CD14-positive monocyte (primary cell): ENCODE measurements at regions not wholly inside any gene's neighbourhood (a gene's known extent, or its start where the extent isn't known, plus 50 kb on each side); places are given as distances from the start of the nearest gene placed in this dataset.
A peak's percentile ranks its signal among the peaks of the same experiment; 100 is the strongest.

Experiments used
- DNase-seq, 3 donors: peaks; one replicate each; pipeline ENCODE4 v3.0.0-alpha.2; 2011 to 2022
- H2AFZ ChIP-seq: 2 replicates; pipeline ENCODE4 v1.6.0; 2012; ENCODE audit warnings: mild to moderate bottlenecking, low read depth, low read length, inconsistent platforms; ENCODE audit not compliant: insufficient read depth, poor library complexity, severe bottlenecking
- H3K27ac ChIP-seq, 2 donors: 1 replicate in 1 of 2; 2 replicates in 1 of 2; pipeline ENCODE4 v1.5.1; 2012 to 2013; ENCODE audit warnings: low read length in 2 of 2, control low read depth in 1 of 2, inconsistent platforms in 1 of 2, low read depth in 1 of 2, mild to moderate bottlenecking in 1 of 2
- H3K27me3 ChIP-seq, 2 donors: one replicate each; pipeline versions ENCODE4 v1.6.0 to v1.6.1; 2011 to 2013; ENCODE audit warnings: low read length in 2 of 2; ENCODE audit not compliant: control insufficient read depth in 2 of 2, insufficient read depth in 2 of 2
- H3K36me3 ChIP-seq, 2 donors: replicated peaks in 1 of 2; 1 replicate in 1 of 2; 2 replicates in 1 of 2; pipeline versions ENCODE4 v1.5.1 to v1.6.1; 2012 to 2013; ENCODE audit warnings: low read length in 2 of 2, control low read depth in 1 of 2, inconsistent platforms in 1 of 2, mild to moderate bottlenecking in 1 of 2; ENCODE audit not compliant: insufficient read depth in 2 of 2, control insufficient read depth in 1 of 2
- H3K4me1 ChIP-seq, 2 donors: 1 replicate in 1 of 2; 2 replicates in 1 of 2; pipeline versions ENCODE4 v1.5.1 to v1.6.1; 2012 to 2013; ENCODE audit warnings: low read length in 2 of 2, control low read depth in 1 of 2, inconsistent platforms in 1 of 2, mild to moderate bottlenecking in 1 of 2, moderate library complexity in 1 of 2; ENCODE audit not compliant: insufficient read depth in 2 of 2, control insufficient read depth in 1 of 2
- H3K4me2 ChIP-seq: replicated peaks from 2 replicates; pipeline ENCODE3; 2012; ENCODE audit warnings: low read length, moderate library complexity, mild to moderate bottlenecking; ENCODE audit not compliant: poor library complexity, severe bottlenecking; ENCODE audit errors: extremely low read depth
- H3K4me3 ChIP-seq, 3 experiments: fragments of 200-600 bp in 1 of 3; sonication (generic) in 1 of 3; replicated peaks in 1 of 3; 1 replicate in 2 of 3; 2 replicates in 1 of 3; pipeline ENCODE4 v1.5.1; 2011 to 2013; ENCODE audit warnings: low read length in 3 of 3, mild to moderate bottlenecking in 3 of 3, control low read depth in 2 of 3, low read depth in 2 of 3, inconsistent platforms in 1 of 3, moderate library complexity in 1 of 3
- H3K79me2 ChIP-seq: 2 replicates; pipeline ENCODE4 v1.6.0; 2012; ENCODE audit warnings: mild to moderate bottlenecking, control low read depth, inconsistent platforms, low read length, moderate library complexity; ENCODE audit not compliant: insufficient read depth
- H3K9ac ChIP-seq: 2 replicates; pipeline ENCODE4 v1.6.0; 2017; ENCODE audit warnings: low read length, mild to moderate bottlenecking; ENCODE audit not compliant: insufficient read depth, poor library complexity, severe bottlenecking
- H3K9me3 ChIP-seq, 2 donors: replicated peaks in 1 of 2; 1 replicate in 1 of 2; 2 replicates in 1 of 2; pipeline versions ENCODE4 v1.5.1 to v1.6.1; 2012 to 2013; ENCODE audit warnings: low read length in 2 of 2, control low read depth in 1 of 2; ENCODE audit not compliant: control insufficient read depth in 1 of 2, insufficient read depth in 1 of 2
- H4K20me1 ChIP-seq: 2 replicates; pipeline ENCODE4 v1.6.0; 2012; ENCODE audit warnings: mild to moderate bottlenecking, low read length, control low read depth, moderate library complexity; ENCODE audit not compliant: insufficient read depth
- H3K27ac Mint-ChIP-seq, 7 donors: one replicate each; pipeline ENCODE4 v1.8.0; 2020; ENCODE audit warnings: mild to moderate bottlenecking in 7 of 7, mixed read lengths in 7 of 7, moderate library complexity in 6 of 7, inconsistent platforms in 2 of 7
- H3K27me3 Mint-ChIP-seq, 3 donors: one replicate each; pipeline ENCODE4 v1.8.0; 2021 to 2022; ENCODE audit warnings: low read depth in 3 of 3, mild to moderate bottlenecking in 3 of 3, mixed read lengths in 3 of 3, moderate library complexity in 3 of 3, inconsistent platforms in 1 of 3
- H3K36me3 Mint-ChIP-seq, 2 donors: one replicate each; pipeline ENCODE4 v1.8.0; 2020; ENCODE audit warnings: mixed read lengths in 2 of 2, inconsistent platforms in 1 of 2, mild to moderate bottlenecking in 1 of 2
- H3K4me1 Mint-ChIP-seq: one replicate; pipeline ENCODE4 v1.8.0; 2020; ENCODE audit warnings: mild to moderate bottlenecking, mixed read lengths
- H3K4me3 Mint-ChIP-seq, 2 donors: one replicate each; pipeline ENCODE4 v1.8.0; 2020; ENCODE audit warnings: mild to moderate bottlenecking in 2 of 2, mixed read lengths in 2 of 2, moderate library complexity in 1 of 2
- H3K9me3 Mint-ChIP-seq, 7 donors: one replicate each; pipeline ENCODE4 v1.8.0; 2020 to 2022; ENCODE audit warnings: mixed read lengths in 7 of 7, mild to moderate bottlenecking in 6 of 7, moderate library complexity in 6 of 7, inconsistent platforms in 2 of 7
- WGBS: methylation state at CpG from one replicate; pipeline ENCODE4 v1.1.5; 2013; ENCODE audit warnings: missing lambda C conversion rate; ENCODE audit not compliant: insufficient coverage; 5-methylcytosine and 5-hydroxymethylcytosine counted together
- intact Hi-C, 2 donors: fragments of 100-400 bp; cut with micrococcal nuclease; formaldehyde crosslinking; loops; one replicate each; pipeline versions ENCODE4 v1.15.0 to v1.15.1; 2023
- TF ChIP-seq, protein P1 (sequence below): fragments of 200-600 bp; IDR thresholded peaks from one replicate; pipeline ENCODE4 v1.8.0; 2022; ENCODE audit warnings: antibody characterized with exemption, mild to moderate bottlenecking

DNA sequence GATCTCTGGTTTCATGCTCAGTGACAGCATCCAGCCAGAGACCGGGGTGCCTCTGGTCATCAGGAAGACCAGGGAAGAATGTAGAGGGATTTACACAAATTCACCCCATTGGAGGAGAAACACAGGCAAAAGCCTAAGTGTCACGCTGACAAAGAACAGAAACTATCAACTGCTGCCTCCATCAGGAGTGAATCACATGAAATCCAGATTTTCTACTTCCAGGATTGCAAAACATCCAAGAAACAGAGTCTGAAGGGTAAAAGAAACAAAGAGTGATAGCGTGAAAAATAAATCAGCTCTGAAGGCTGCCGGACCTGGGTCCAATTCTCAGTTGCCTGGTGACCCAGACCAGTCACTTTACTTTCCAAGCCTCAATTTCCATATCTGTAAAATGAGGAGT lies 136.1 kb upstream of the MAP1LC3B2 start:
- Histone ChIP-seq H3K79me2 (no peaks in the 10 kb centered on the region), H3K27ac (no peak overlapping the region), H3K4me2 (no peak overlapping the region), H3K4me1 (peaks cover 0 to 3% of the 10 kb centered on the region in 2 donors), H3K9ac (no peak overlapping the region), H3K27me3 (no peaks in the 10 kb centered on the region), H3K36me3 (no peaks in the 10 kb centered on the region), H3K4me3 (no peak overlapping the region), H2AFZ (no peak overlapping the region), H3K9me3 (peaks cover 7 to 9% of the 10 kb centered on the region in 2 donors), H4K20me1 (no peaks in the 10 kb centered on the region)
- H3K27me3 Mint-ChIP-seq, result peaks cover 0 to 4% (median 0%) of the 10 kb centered on the region in 3 donors
- H3K9me3 Mint-ChIP-seq, result peaks cover 4 to 9% (median 9%) of the 10 kb centered on the region in 7 donors
- no CpG with 5 or more reads among the region's 4 CpGs for WGBS
- peaks cover 7% of the 10 kb centered on the region for H3K4me1 Mint-ChIP-seq
- H3K27ac Mint-ChIP-seq, result peak overlapping the region in 1 of 7 donors; percentile 61
- no peak overlapping the region for H3K4me3 Mint-ChIP-seq
- peaks cover 0 to 2% of the 10 kb centered on the region in 2 donors for H3K36me3 Mint-ChIP-seq
- TF ChIP-seq, protein P1, sequence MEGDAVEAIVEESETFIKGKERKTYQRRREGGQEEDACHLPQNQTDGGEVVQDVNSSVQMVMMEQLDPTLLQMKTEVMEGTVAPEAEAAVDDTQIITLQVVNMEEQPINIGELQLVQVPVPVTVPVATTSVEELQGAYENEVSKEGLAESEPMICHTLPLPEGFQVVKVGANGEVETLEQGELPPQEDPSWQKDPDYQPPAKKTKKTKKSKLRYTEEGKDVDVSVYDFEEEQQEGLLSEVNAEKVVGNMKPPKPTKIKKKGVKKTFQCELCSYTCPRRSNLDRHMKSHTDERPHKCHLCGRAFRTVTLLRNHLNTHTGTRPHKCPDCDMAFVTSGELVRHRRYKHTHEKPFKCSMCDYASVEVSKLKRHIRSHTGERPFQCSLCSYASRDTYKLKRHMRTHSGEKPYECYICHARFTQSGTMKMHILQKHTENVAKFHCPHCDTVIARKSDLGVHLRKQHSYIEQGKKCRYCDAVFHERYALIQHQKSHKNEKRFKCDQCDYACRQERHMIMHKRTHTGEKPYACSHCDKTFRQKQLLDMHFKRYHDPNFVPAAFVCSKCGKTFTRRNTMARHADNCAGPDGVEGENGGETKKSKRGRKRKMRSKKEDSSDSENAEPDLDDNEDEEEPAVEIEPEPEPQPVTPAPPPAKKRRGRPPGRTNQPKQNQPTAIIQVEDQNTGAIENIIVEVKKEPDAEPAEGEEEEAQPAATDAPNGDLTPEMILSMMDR, result no peak
- intact Hi-C loops, result loop anchor here in 1 of 2 donors (10.0 kb wide), 1 partner anchor 72 kb away; no protein-coding TSS in a partner anchor
- DNase-seq, result peak in 1 of 3 donors; percentile 22

DNA sequence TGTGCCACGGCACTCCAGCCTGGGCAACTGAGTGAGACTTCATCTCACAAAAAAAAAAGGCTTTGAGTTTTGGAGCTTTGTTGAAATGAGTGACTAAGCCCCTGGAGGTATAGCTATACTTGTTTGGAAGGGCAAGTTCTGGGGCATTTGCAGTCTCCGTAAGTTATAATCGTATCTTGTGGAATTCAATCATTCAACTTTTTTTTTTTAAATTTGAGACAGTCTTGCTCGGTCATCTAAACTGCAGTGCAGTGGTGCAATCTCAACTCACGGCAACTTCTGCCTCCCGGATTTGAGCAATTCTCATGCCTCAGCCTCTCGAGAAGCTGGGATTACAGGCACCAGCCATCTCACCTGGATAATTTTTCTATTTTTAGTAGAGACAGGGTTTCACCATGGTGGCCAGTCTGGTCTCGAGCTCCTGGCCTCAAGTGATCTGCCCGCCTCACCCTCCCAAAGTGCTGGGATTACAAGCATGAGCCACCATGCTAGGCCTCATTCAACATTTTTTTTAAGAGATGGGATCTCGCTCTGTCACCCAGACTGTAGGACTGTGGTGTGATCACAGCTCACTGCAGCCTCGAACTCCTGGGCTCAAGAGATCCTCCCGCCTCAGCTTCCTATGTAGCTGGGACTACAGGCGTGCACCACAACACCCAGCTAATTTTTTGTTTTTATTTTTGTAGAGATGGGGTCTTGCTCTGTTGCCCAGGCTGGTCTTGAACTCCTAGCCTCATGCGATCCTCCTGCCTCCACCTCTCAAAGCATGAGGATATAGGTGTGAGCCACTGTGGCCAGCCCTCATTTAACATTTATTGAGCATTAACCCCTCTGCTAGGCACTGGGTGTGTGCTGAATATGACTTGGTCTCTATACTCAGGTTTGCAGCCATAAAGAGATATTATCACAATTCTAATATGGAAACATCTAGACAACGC lies 133.7 kb upstream of the MAP1LC3B2 start:
- Histone ChIP-seq H3K79me2 (no peaks in the 10 kb centered on the region), H3K9me3 (peaks cover 7 to 9% of the 10 kb centered on the region in 2 donors), H2AFZ (no peak overlapping the region), H3K4me2 (no peak overlapping the region), H3K27ac (no peak overlapping the region), H3K4me1 (peaks cover 0 to 3% of the 10 kb centered on the region in 2 donors), H4K20me1 (no peaks in the 10 kb centered on the region), H3K9ac (no peak overlapping the region), H3K4me3 (no peak overlapping the region), H3K36me3 (no peaks in the 10 kb centered on the region), H3K27me3 (no peaks in the 10 kb centered on the region)
- Mint-ChIP-seq H3K36me3 (peaks cover 0 to 2% of the 10 kb centered on the region in 2 donors), H3K4me3 (no peak overlapping the region), H3K9me3 (peaks cover 4 to 9% (median 7%) of the 10 kb centered on the region in 7 donors), H3K27me3 (peaks cover 0 to 5% (median 4%) of the 10 kb centered on the region in 3 donors), H3K27ac (peak overlapping the region in 1 of 7 donors; percentile 73), H3K4me1 (peaks cover 7% of the 10 kb centered on the region)
- TF ChIP-seq, protein P1, result no peak
- DNase-seq, result no peak
- WGBS, result 54% methylated on average over 7 of the region's 15 CpGs
- intact Hi-C loops, result loop anchor here in 1 of 2 donors (10.0 kb wide), 1 partner anchor 69 kb away; no protein-coding TSS in a partner anchor
